AG09309 (cell line): ENCODE measurements at regions not wholly inside any gene's neighbourhood (a gene's known extent, or its start where the extent isn't known, plus 50 kb on each side); places are given as distances from the start of the nearest gene placed in this dataset.

Experiments
- DNase-seq: peaks from one replicate; pipeline ENCODE4 v3.0.0-alpha.2; 2010; ENCODE audit warnings: low read depth
- H3K4me3 ChIP-seq: 2 replicates; pipeline ENCODE4 v1.5.1; 2011; ENCODE audit warnings: mild to moderate bottlenecking, low read depth, low read length, moderate library complexity; ENCODE audit not compliant: control insufficient read depth
- CTCF ChIP-seq: IDR thresholded peaks from 2 replicates; pipeline ENCODE4 v1.5.1; 2011; ENCODE audit warnings: mild to moderate bottlenecking, low read depth, low read length, inconsistent platforms; ENCODE audit not compliant: insufficient read depth, control insufficient read depth; ENCODE audit errors: missing control alignments

- no peak for TF ChIP-seq CTCF
- DNase-seq, result no peak
- no peak overlapping the region for H3K4me3 ChIP-seq
Measured at GRCh38 chr11:19350160-19350559, 109.4 kb upstream of the E2F8 start.

- DNase-seq, result no peak
Measured at GRCh38 chr11:19349340-19350025, 108.7 kb upstream of the E2F8 start.

GRCh38 chr11:19347911-19348310, 107.2 kb upstream of the E2F8 start:
- TF ChIP-seq CTCF, result no peak
- no peak overlapping the region for H3K4me3 ChIP-seq
- DNase-seq, result no peak

More at GRCh38 chr11:19349340-19350025, 108.7 kb upstream of the E2F8 start:
- TF ChIP-seq CTCF, result no peak
- no peak overlapping the region for H3K4me3 ChIP-seq

- no peak overlapping the region for H3K4me3 ChIP-seq
- TF ChIP-seq CTCF, result no peak
- DNase-seq, result no peak
Measured at GRCh38 chr11:19345848-19346681, 105.3 kb upstream of the E2F8 start.

GRCh38 chr11:19345519-19345847, 104.7 kb upstream of the E2F8 start:
- no peak for DNase-seq
- no peak for TF ChIP-seq CTCF
- no peak overlapping the region; the same call in 1 of the 2 replicates for H3K4me3 ChIP-seq

- no peak for DNase-seq
- H3K4me3 ChIP-seq, result no peak overlapping the region; the same call in 1 of the 2 replicates
- no peak for TF ChIP-seq CTCF
Measured at GRCh38 chr11:19344661-19345518, 104.1 kb upstream of the E2F8 start.
